Medulla oblongata (tissue), 1 donor: ENCODE measurements at regions not wholly inside any gene's neighbourhood (a gene's known extent, or its start where the extent isn't known, plus 50 kb on each side); places are given as distances from the start of the nearest gene placed in this dataset.

Experiments
- DNase-seq: peaks from one replicate; pipeline ENCODE4 v3.0.0-alpha.2; 2015; ENCODE audit errors: extremely low spot score

GRCh38 chr12:90036637-90037036 lies 328.0 kb upstream of the ATP2B1 start:
- DNase-seq, result no peak

GRCh38 chr12:90030726-90031125 lies 322.1 kb upstream of the ATP2B1 start:
- no peak for DNase-seq

- DNase-seq, result no peak
Observed at GRCh38 chr12:90029317-90029716, 320.7 kb upstream of the ATP2B1 start.

GRCh38 chr12:90028635-90029051 lies 320.0 kb upstream of the ATP2B1 start:
- no peak for DNase-seq

GRCh38 chr12:90027889-90028634 lies 319.4 kb upstream of the ATP2B1 start:
- DNase-seq, result no peak

GRCh38 chr12:90027041-90027440 lies 318.4 kb upstream of the ATP2B1 start:
- DNase-seq, result no peak

GRCh38 chr12:90026516-90026915 lies 317.9 kb upstream of the ATP2B1 start:
- DNase-seq, result no peak

- no peak for DNase-seq
Observed at GRCh38 chr12:90024262-90024661, 315.6 kb upstream of the ATP2B1 start.

GRCh38 chr12:90023207-90023900 lies 314.7 kb upstream of the ATP2B1 start:
- no peak for DNase-seq

- DNase-seq, result no peak
Observed at GRCh38 chr12:90021795-90022440, 313.3 kb upstream of the ATP2B1 start.

- DNase-seq, result no peak
Observed at GRCh38 chr12:90020881-90021280, 312.2 kb upstream of the ATP2B1 start.

GRCh38 chr12:90020436-90020835 lies 311.8 kb upstream of the ATP2B1 start:
- no peak for DNase-seq

- no peak for DNase-seq
Observed at GRCh38 chr12:90020014-90020413, 311.4 kb upstream of the ATP2B1 start.

- DNase-seq, result no peak
Observed at GRCh38 chr12:90017316-90017715, 308.7 kb upstream of the ATP2B1 start.

- DNase-seq, result no peak
Observed at GRCh38 chr12:90015228-90015627, 306.6 kb upstream of the ATP2B1 start.

- peak; percentile 9 for DNase-seq
Observed at GRCh38 chr12:90013409-90013808, 304.8 kb upstream of the ATP2B1 start.

- DNase-seq, result no peak
Observed at GRCh38 chr12:90010089-90010488, 301.5 kb upstream of the ATP2B1 start.

- no peak for DNase-seq
Observed at GRCh38 chr12:90008277-90008676, 299.6 kb upstream of the ATP2B1 start.

- DNase-seq, result no peak
Observed at GRCh38 chr12:90004319-90005074, 295.9 kb upstream of the ATP2B1 start.

GRCh38 chr12:90003688-90004087 lies 295.1 kb upstream of the ATP2B1 start:
- DNase-seq, result no peak

- DNase-seq, result no peak
Observed at GRCh38 chr12:90000721-90001120, 292.1 kb upstream of the ATP2B1 start.
